Hepatocyte (in vitro differentiated cells): ENCODE measurements at regions not wholly inside any gene's neighbourhood (a gene's known extent, or its start where the extent isn't known, plus 50 kb on each side); places are given as distances from the start of the nearest gene placed in this dataset.

ENCODE experiments used
- CTCF ChIP-seq: fragments of 200-600 bp; sonication (generic); IDR thresholded peaks from 2 replicates; pipeline ENCODE4 v1.5.1; 2016; ENCODE audit warnings: antibody characterized with exemption, mild to moderate bottlenecking; ENCODE audit not compliant: poor library complexity
- EZH2 ChIP-seq: fragments of 200-600 bp; sonication (generic); IDR thresholded peaks from 2 replicates; pipeline ENCODE4 v1.6.1; 2016; ENCODE audit warnings: antibody characterized with exemption, mild to moderate bottlenecking, borderline replicate concordance
- EZH2phosphoT487 ChIP-seq: fragments of 200-600 bp; sonication (generic); IDR thresholded peaks from one replicate; pipeline ENCODE4 v1.6.1; 2018; ENCODE audit warnings: antibody characterized with exemption, mild to moderate bottlenecking, low read depth, moderate library complexity; ENCODE audit not compliant: unreplicated experiment, severe bottlenecking

DNA sequence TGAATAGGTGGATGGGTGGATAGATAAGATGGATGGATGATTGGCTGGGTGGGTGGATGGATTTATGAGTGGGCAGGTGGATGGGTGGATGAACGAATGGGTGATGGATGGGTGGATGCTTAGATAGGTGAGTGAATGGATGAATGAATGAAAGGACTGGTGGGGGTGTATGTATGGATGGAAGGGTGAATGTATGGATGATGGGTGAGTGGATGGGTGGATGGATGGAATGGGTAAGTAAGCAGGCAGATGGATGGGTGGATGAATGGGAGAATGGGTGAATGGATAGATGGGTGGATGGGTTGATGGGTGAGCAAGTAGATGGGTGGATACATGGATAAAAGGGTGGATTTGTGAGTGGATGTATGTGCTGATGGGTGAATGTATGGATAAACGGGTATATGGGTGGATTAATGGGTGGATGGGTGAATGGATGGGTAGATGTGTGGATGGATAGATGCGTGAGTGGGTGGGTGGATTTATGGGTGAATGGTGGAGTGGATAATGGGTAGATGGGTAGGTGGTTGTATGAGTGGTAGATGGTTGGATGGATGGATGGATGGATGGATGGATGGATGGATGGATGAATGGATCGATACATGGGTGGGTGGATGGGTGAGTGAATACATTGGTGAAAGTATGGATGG is 682.6 kb downstream of the HS3ST4 start:
- no peak for TF ChIP-seq CTCF
- TF ChIP-seq EZH2phosphoT487, result no peak
- TF ChIP-seq EZH2, result no peak
